LNCAP (cell line): ENCODE measurements at regions not wholly inside any gene's neighbourhood (a gene's known extent, or its start where the extent isn't known, plus 50 kb on each side); places are given as distances from the start of the nearest gene placed in this dataset.

ENCODE experiments used
- TF ChIP-seq, protein P1 (sequence below): fragments of 450-650 bp; IDR thresholded peaks from 2 replicates; pipeline ENCODE4 v1.5.1; 2017; ENCODE audit warnings: mild to moderate bottlenecking

DNA sequence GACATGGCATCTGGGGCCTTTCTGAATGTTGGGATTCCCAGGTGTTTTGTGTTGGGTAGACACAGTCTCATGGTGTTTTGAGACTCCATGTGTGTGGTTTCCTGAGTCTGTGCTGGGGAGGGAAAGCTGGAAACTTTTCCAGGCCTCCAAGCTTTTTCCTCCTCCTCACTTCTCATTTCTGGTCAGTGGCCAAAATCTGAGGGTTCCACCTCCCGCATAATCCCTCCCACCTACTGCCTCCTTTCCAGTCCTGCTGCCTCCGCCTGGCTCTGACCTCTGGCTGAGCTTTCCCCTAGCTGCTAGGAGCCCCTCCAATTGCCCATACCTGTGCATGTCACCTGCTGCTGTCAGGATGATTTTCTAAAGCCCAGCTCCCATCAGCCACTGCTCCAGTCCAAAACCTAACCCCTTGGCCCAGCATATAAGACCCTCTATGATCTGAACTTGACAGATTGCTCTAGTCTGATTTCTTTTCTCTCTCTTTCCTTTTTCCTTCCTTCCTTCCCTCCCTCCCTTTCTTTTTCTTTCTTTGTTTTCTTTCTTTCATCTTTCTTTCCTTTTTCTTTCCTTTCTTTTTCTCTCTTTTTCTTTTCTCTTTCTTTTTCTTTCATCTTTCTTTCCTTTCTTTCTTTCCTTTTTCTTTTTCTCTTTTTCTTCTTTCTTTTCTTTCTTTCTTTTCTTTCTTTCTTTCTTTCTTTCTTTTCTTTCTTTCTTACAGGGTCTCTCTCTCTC is 51.4 kb upstream of the NECTIN1 start:
- TF ChIP-seq, protein P1, sequence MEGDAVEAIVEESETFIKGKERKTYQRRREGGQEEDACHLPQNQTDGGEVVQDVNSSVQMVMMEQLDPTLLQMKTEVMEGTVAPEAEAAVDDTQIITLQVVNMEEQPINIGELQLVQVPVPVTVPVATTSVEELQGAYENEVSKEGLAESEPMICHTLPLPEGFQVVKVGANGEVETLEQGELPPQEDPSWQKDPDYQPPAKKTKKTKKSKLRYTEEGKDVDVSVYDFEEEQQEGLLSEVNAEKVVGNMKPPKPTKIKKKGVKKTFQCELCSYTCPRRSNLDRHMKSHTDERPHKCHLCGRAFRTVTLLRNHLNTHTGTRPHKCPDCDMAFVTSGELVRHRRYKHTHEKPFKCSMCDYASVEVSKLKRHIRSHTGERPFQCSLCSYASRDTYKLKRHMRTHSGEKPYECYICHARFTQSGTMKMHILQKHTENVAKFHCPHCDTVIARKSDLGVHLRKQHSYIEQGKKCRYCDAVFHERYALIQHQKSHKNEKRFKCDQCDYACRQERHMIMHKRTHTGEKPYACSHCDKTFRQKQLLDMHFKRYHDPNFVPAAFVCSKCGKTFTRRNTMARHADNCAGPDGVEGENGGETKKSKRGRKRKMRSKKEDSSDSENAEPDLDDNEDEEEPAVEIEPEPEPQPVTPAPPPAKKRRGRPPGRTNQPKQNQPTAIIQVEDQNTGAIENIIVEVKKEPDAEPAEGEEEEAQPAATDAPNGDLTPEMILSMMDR = no peak

DNA sequence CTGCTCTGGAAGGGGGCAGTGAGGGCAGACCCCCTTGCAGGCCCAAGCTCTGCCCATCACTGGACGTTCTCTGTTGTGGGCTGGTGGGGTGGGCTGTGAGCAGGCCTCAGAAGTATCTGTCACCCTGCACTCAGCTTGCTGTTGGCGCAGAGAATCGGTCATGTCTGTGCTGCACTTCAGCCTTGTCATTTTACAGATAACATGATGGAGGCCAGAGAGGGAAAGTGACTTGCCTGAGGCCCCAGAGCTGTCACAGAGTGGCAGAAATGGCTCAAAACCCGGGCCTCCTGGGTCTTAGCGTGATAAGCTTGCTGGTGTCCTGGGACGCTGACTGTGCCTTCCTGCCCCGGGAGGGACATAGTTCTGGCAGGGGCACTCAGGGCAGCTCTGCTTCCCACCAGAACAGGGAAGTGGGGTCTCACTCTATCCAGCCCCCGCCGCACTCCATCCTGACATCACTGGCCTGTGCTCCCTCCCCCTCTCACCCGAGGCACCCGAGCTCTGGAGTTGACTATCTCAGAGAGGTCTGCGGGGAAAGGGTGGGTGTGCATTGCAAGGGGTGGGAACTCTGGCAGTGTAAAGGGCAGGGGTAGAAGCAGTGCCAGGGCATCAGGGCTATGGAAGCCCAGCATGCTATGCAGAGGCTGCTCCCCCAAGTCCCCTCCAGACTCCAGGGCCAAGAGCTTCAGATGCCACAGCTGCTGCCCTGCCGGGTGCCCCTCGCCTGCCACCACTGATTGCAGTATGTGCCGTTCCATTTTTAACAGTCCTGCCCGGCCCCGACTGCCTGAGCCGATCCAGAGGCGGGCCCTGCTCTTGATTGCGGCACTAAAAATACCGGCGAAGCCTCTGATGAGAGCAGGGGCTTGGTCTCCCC is 50.4 kb upstream of the NECTIN1 start:
- TF ChIP-seq, protein P1 = no peak
